HG02623 (cell line): ENCODE measurements at regions not wholly inside any gene's neighbourhood (a gene's known extent, or its start where the extent isn't known, plus 50 kb on each side); places are given as distances from the start of the nearest gene placed in this dataset.

Experiments
- ATAC-seq: cut with Tn5 transposase; IDR thresholded peaks from one replicate; pipeline ENCODE4 v1.9.1; 2021; ENCODE audit warnings: moderate library complexity; ENCODE audit not compliant: unreplicated experiment

GRCh38 chr13:64075543-64076271 lies 2660.1 kb upstream of the PCDH20 start:
- no peak for ATAC-seq

GRCh38 chr13:64074971-64075474 lies 2659.4 kb upstream of the PCDH20 start:
- no peak for ATAC-seq

- ATAC-seq, result no peak
Measured at GRCh38 chr13:64073203-64073602, 2657.6 kb upstream of the PCDH20 start.

DNA sequence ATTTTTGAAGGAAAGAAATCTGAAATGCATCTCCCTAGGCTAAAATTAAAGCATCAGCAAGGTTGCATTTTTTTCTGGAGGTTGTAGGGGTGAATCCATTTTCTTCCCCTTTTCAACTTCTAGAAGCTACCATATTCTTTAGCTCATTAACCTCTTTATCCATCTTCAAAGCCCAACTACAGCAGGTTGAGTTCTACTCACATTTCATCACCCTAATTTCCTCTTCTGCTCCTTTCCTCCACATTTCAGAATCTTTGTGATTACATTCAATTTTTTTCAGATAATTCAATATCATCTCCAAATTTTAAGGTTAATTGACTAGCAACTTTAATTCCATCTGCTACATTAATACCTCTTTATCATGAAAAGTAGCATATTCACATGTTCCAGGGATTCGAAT lies 2655.7 kb upstream of the PCDH20 start:
- no peak for ATAC-seq

- ATAC-seq, result no peak
Measured at GRCh38 chr13:64069892-64070291, 2654.2 kb upstream of the PCDH20 start.

GRCh38 chr13:64066711-64067110 lies 2651.1 kb upstream of the PCDH20 start:
- ATAC-seq, result no peak

DNA sequence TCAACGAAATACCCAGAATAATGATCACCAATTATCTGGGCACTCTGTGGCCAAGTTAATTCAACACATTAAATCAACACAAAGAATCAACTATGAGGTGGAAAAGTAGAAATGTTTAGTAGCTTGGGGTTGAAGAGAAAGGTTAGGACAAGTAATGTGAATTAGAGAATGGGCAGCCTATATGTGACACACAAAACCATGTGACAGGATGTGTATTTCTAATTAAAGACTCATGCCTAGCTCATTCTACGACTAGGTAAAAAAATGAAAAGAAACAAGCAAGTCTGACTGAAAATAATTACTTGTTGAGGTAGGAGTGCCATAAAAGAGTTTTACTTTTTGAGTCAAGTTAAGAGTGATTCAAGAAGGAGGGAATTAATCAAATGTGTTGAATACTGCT lies 2646.0 kb upstream of the PCDH20 start:
- ATAC-seq, result no peak

DNA sequence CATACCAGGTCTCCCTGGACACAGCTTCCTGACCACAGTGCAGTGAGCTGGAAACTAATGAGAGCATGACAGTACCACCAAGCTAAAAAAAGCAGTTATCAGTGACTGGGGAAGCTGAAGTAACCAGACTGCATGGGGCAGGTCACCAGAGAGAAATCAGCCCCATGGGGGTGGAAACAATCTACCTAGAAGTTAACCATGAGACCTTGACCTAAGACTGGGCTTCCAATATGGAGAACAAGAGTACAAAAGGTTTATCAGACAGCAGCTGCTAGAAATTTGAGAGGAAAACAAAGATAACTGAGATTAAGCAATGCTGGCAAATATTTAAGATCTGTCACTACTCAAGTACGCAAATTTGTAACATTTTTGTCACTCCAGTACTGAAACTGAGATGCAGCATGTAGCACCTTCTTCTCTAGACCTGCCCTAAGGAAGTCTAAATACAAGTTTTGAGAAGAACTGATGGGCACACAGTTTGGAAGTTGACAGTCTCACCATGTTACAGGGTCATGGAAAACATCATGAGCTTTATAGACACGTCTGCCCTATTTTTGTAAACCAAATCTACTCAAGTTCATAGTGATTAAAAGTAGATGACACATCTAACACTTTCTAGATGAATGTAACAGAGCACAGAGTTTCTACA lies 2641.8 kb upstream of the PCDH20 start:
- ATAC-seq, result no peak

- ATAC-seq, result no peak
Measured at GRCh38 chr13:64054321-64054720, 2638.7 kb upstream of the PCDH20 start.

DNA sequence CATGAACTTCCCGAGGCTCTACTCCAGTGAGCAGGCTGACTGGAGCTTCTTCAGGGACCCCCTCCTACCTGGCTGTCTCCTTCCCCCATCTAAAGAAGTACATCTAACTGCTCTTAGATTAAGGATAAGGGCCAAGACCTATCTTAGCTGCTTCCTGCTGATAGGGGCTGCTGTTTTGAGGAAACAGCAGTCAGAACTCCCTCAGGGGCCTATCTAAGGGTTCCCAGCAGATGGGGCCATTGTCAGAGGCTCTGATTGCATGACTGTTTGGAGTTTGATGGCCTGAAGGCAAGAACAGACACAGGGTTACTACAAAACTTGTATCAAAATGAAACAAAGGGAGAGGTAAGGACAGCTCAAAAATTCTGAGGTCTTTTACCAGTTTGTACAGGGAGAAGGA lies 2636.9 kb upstream of the PCDH20 start:
- no peak for ATAC-seq

DNA sequence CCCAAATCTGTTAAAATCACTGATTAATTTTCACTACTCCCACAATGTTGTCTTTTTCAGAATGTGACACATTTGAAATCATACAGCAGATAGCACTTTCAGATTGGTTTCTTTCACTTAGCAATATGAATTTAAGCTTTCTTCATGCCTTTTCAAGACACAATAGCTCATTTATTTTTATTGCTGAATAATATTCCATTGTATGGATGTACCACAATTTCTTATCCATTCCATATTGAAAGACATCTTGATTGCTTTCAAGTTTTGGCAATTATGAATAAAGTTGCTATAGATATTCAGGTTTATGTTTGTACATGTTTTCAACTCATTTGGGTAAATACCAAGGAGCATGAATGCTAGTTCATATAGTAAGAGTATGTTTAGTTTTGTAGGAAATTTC lies 2635.6 kb upstream of the PCDH20 start:
- ATAC-seq, result no peak

- no peak for ATAC-seq
Measured at GRCh38 chr13:64041296-64041695, 2625.6 kb upstream of the PCDH20 start.

GRCh38 chr13:64033921-64034320 lies 2618.3 kb upstream of the PCDH20 start:
- ATAC-seq, result no peak

DNA sequence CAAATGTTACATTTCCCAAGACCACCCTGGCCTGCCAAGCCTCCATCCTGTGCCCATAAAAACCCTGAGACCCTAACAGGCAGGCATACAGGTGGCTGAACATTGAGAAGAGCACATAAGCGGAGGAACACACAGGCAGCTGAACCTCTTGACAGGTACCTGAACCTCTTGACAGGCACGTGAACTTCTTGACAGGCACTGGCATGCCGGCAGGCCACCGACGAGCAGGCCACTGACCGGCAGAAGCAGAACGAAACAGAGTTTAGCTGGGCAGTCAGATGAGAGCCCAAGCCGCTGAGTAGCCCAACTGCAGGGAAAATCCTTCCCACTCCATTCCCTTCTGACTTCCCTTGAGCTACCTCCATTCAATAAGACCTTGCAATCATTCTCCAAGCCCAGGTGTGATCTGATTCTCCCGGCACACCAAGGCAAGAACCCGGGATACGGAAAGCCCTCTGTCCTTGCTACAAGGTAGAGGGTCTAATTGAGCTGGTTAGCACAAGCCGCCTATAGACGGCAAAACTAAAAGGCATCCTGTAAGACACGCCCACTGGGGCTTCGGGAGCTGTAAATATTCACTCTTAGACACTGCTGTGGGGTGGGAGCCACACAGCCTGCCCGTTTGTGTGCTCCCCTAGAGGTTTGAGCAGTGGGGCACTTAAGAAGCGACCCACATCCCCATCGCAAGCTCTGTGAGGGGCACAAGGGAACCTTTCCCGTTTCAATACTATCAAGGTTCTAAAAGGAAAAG lies 2613.9 kb upstream of the PCDH20 start:
- ATAC-seq, result no peak

GRCh38 chr13:64028551-64028950 lies 2612.9 kb upstream of the PCDH20 start:
- ATAC-seq, result no peak

DNA sequence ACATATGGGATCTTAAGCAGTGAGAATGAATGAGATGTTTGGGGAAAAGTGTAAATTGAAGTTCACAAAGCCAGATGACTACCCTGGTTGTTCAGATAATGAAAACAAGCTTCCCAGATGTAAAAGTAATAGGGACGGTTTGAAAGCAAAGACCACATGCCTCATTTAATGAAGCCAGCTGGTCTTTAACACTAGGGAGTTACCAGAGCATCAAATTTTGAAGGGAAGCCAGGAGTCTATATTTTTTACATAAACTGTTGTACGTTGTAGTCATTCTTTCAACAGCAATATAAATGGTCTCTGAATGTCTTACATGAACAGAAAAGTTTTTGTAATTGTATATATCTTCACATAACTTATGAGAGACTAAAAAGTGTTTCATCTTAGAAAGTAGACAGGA lies 2604.5 kb upstream of the PCDH20 start:
- no peak for ATAC-seq

DNA sequence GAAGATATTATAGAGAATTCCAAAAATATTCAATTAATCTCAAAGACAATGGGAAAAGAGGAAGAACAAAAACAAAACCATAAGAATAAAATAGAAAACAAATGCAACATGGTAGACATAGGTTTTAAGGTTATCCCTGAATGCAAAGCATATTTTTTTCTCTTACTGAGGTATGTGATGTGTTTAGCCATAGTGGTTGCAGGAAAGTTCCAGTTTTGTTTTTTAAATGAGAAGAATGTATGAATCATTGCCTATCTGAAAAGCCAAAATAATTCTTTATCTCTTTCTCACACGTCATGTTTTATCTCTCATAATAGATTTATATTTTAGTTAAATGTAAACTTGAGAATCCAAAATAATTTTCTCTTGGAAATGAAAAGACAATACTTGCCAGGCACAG lies 2591.7 kb upstream of the PCDH20 start:
- no peak for ATAC-seq

GRCh38 chr13:64000321-64000720 lies 2584.7 kb upstream of the PCDH20 start:
- ATAC-seq, result no peak

GRCh38 chr13:63999614-64000305 lies 2584.1 kb upstream of the PCDH20 start:
- no peak for ATAC-seq

DNA sequence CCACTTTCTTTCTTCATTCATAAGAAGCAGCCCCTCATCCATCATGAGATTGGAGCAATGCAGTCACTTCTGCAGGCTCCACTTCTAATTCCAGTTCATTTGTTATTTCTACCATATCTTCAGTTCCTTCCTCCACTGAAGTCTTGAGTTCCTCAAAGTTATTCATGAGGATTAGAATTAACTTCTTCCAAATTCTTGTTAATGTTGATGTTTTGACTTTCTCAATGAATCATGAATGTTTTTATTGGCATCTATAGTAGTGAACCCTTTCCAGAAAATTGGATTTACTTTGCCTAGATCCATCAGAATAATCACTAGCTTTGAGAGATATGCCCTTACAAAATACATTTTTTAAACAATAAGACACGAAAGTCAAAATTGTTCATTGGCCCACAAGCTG lies 2567.7 kb upstream of the PCDH20 start:
- ATAC-seq, result no peak

- ATAC-seq, result no peak
Measured at GRCh38 chr13:63979951-63980350, 2564.3 kb upstream of the PCDH20 start.
